Uterus (tissue), 3 donors: ENCODE measurements at regions not wholly inside any gene's neighbourhood (a gene's known extent, or its start where the extent isn't known, plus 50 kb on each side); places are given as distances from the start of the nearest gene placed in this dataset.
A peak's percentile ranks its signal among the peaks of the same experiment; 100 is the strongest.

Source experiments
- DNase-seq, 2 donors: peaks; one replicate each; pipeline ENCODE4 v3.0.0-alpha.2; 2019 to 2020
- H3K27ac ChIP-seq, 2 donors: fragments of 200-600 bp; sonication (generic); 1 replicate in 1 of 2; 2 replicates in 1 of 2; pipeline ENCODE4 v1.5.1; 2016 to 2018
- H3K27me3 ChIP-seq, 2 donors: fragments of 200-600 bp; sonication (generic); one replicate each; pipeline ENCODE4 v1.5.1; 2018 to 2019; ENCODE audit warnings: control low read depth in 1 of 2
- H3K36me3 ChIP-seq, 2 donors: fragments of 200-600 bp; sonication (generic); one replicate each; pipeline ENCODE4 v1.5.1; 2019; ENCODE audit warnings: control low read depth in 1 of 2
- H3K4me1 ChIP-seq, 2 donors: fragments of 200-600 bp; sonication (generic); one replicate each; pipeline ENCODE4 v1.5.1; 2018 to 2019; ENCODE audit warnings: control low read depth in 1 of 2
- H3K4me3 ChIP-seq, 2 donors: fragments of 200-600 bp; sonication (generic); 1 replicate in 1 of 2; 2 replicates in 1 of 2; pipeline ENCODE4 v1.5.1; 2018 to 2019; ENCODE audit warnings: mild to moderate bottlenecking in 1 of 2
- H3K9me3 ChIP-seq, 2 donors: fragments of 200-600 bp; sonication (generic); one replicate each; pipeline ENCODE4 v1.5.1; 2019; ENCODE audit warnings: control low read depth in 1 of 2
- POLR2A ChIP-seq, 2 donors: fragments of 450-650 bp; IDR thresholded peaks; one replicate each; pipeline ENCODE4 v1.6.1; 2016; ENCODE audit warnings: antibody characterized with exemption in 2 of 2, mild to moderate bottlenecking in 1 of 2, moderate library complexity in 1 of 2
- intact Hi-C: fragments of 100-400 bp; cut with DNase I; formaldehyde crosslinking; loops from one replicate; pipeline ENCODE4 v1.15.1; 2023; ENCODE audit warnings: low total_unique reads
- TF ChIP-seq, protein P1 (sequence below), 4 experiments: fragments of 200-600 bp in 2 of 4; fragments of 450-650 bp in 2 of 4; sonication (generic) in 2 of 4; IDR thresholded peaks; one replicate each; pipeline ENCODE4 v1.5.1; 2016 to 2019; ENCODE audit warnings: antibody characterized with exemption in 4 of 4, mild to moderate bottlenecking in 2 of 4, moderate library complexity in 1 of 4
- donor health status: DM: yes; HTN: yes; CAD: no.

DNA sequence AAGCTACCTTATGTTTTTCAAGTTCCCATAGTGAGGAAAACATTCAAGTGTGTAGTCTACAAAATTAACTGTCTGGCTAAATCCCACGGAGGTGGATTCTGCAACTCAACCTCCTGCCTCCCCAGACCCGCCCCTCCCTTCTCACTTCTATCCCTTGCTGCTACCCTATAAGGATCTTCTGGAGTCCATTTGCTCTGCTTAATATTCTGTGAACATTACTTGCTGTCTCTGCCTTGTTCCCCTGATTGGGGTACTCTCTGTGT, 163.2 kb downstream of the KCNE4 start:
- Histone ChIP-seq H3K9me3 (peaks cover 0 to 5% of the 10 kb centered on the region in 2 donors), H3K4me1 (peaks cover 3 to 5% of the 10 kb centered on the region in 2 donors), H3K4me3 (no peak overlapping the region), H3K27me3 (no peaks in the 10 kb centered on the region), H3K27ac (peak overlapping the region; percentile 71 to 78), H3K36me3 (no peaks in the 10 kb centered on the region)
- intact Hi-C loops, result no loop called here
- peak; percentile 28 to 66 for DNase-seq
- TF ChIP-seq POLR2A (IDR thresholded peaks at IDR 0.05), result no peak
- TF ChIP-seq, protein P1, sequence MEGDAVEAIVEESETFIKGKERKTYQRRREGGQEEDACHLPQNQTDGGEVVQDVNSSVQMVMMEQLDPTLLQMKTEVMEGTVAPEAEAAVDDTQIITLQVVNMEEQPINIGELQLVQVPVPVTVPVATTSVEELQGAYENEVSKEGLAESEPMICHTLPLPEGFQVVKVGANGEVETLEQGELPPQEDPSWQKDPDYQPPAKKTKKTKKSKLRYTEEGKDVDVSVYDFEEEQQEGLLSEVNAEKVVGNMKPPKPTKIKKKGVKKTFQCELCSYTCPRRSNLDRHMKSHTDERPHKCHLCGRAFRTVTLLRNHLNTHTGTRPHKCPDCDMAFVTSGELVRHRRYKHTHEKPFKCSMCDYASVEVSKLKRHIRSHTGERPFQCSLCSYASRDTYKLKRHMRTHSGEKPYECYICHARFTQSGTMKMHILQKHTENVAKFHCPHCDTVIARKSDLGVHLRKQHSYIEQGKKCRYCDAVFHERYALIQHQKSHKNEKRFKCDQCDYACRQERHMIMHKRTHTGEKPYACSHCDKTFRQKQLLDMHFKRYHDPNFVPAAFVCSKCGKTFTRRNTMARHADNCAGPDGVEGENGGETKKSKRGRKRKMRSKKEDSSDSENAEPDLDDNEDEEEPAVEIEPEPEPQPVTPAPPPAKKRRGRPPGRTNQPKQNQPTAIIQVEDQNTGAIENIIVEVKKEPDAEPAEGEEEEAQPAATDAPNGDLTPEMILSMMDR (IDR thresholded peaks at IDR 0.05), result no peak

DNA sequence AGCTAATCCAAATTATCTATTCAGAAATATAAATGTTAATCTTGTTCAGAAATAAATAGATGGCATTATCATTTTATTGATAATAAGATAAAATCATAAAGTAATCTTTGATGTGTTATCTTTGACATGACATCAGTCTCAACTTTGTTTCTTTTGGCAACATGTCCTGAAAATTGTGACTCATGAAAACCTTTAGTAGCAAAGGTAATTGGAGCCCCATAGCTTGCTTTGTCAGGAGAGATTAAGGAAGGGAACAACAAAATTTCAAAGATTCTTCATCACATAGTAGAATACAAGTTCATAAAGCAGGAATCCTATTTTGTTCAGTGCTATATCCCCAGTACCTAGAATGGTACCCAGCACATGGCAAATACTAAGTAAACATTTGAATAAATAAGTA, 165.4 kb downstream of the KCNE4 start:
- Histone ChIP-seq H3K4me1 (peaks cover 3 to 5% of the 10 kb centered on the region in 2 donors), H3K27ac (peak overlapping the region in 1 of 2 donors; percentile 78), H3K27me3 (no peaks in the 10 kb centered on the region), H3K9me3 (no peaks in the 10 kb centered on the region), H3K36me3 (no peaks in the 10 kb centered on the region), H3K4me3 (no peak overlapping the region)
- no peak for TF ChIP-seq POLR2A (IDR thresholded peaks at IDR 0.05)
- TF ChIP-seq, protein P1 (IDR thresholded peaks at IDR 0.05), result no peak
- no peak for DNase-seq
- intact Hi-C loops, result no loop called here

DNA sequence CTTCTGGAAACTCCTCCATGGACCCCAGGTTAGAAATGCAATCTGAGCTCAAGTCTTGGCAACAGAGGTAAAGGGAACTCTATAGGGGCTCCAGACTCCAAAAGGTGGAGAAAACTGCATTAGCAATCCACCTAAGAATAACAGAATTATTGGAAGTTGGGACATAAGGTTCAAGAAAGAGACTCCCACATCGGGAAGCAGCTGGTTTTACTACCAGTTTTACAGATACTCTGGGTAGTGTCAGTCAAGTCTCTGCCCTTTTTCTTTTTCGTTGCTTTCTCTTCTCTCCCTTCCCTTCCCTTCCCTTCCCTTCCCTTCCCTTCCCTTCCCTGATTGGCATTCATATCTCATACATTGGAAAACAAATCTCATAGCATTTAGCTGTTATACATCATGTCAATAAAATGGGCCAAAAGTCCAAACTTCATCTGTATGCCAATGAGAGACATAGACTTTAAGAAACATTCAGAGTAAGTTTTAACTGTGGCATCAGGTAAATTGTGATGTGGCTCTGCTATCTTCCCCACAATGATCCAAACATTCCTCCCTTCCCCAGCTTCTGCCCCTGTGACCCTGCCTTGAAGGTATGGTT, 166.7 kb downstream of the KCNE4 start:
- Histone ChIP-seq H3K27me3 (no peaks in the 10 kb centered on the region), H3K4me3 (no peak overlapping the region), H3K27ac (no peak overlapping the region), H3K36me3 (no peaks in the 10 kb centered on the region), H3K9me3 (no peaks in the 10 kb centered on the region), H3K4me1 (peaks cover 3 to 5% of the 10 kb centered on the region in 2 donors)
- DNase-seq, result no peak
- TF ChIP-seq, protein P1 (IDR thresholded peaks at IDR 0.05), result no peak
- no peak for TF ChIP-seq POLR2A (IDR thresholded peaks at IDR 0.05)
- intact Hi-C loops, result no loop called here

DNA sequence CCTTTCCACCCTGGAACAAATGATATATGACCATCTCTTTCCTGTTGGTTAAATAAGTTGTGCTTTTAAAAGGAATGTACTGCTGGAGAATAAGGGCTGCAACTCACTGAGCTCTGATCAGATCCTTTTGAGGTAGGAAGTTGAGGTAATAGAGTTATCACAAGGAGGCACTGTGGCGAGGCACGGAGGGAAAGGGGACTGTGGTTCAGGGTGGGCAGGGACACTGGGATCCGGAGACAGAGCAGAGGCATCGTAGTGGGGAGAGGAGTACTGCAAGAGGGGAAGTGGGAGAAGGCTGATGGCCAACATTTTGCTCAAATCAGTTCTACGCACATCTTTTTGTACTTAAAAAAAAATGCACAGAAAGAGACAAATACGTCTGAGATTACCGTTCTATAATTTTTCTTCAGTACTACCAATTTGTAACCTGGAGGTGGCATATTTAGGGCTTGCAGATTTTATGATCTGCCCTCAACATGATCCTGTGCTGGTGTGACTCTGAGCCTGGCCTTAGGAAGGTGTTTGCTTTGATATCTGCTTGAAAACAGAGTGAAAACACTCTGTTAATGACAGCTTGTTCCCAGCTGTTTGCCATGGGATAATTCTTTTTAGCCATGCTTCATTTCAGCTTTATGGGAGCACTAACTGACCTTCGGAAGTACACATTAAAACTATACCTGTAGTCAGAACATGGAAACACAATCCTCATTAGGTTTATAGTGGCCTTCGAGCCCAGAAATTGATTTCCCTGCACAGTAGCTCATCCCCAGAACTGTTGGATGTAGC, 168.1 kb downstream of the KCNE4 start:
- intact Hi-C loops, result no loop called here
- H3K4me1 ChIP-seq, result peaks cover 0 to 3% of the 10 kb centered on the region in 2 donors
- no peak overlapping the region for H3K4me3 ChIP-seq
- no peak for DNase-seq
- H3K27ac ChIP-seq, result no peak overlapping the region
- TF ChIP-seq POLR2A (IDR thresholded peaks at IDR 0.05), result no peak
- TF ChIP-seq, protein P1 (IDR thresholded peaks at IDR 0.05), result no peak
- no peaks in the 10 kb centered on the region for H3K36me3 ChIP-seq
- no peaks in the 10 kb centered on the region for H3K9me3 ChIP-seq
- H3K27me3 ChIP-seq, result no peaks in the 10 kb centered on the region

DNA sequence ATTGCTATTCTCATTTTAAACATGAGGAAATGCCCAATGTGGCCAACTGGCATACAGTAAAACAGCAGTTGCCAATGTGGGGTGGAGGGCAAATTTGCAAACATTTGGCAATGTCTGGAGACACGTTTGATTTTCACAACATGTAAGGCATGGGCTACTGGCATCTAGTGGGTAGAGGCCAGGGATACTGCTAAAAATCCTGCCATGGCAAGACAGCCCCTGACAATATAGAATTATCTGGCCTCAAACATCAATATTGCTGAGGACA, 168.6 kb downstream of the KCNE4 start:
- DNase-seq, result no peak
- intact Hi-C loops, result no loop called here
- H3K27me3 ChIP-seq, result no peaks in the 10 kb centered on the region
- H3K9me3 ChIP-seq, result no peaks in the 10 kb centered on the region
- no peak overlapping the region for H3K4me3 ChIP-seq
- no peaks in the 10 kb centered on the region for H3K36me3 ChIP-seq
- no peak for TF ChIP-seq POLR2A (IDR thresholded peaks at IDR 0.05)
- TF ChIP-seq, protein P1 (IDR thresholded peaks at IDR 0.05), result no peak
- peaks cover 0 to 3% of the 10 kb centered on the region in 2 donors for H3K4me1 ChIP-seq
- no peak overlapping the region for H3K27ac ChIP-seq
